DND-41 (cell line): ENCODE measurements at regions not wholly inside any gene's neighbourhood (a gene's known extent, or its start where the extent isn't known, plus 50 kb on each side); places are given as distances from the start of the nearest gene placed in this dataset.

Experiments
- CTCF ChIP-seq: IDR thresholded peaks from 2 replicates; pipeline ENCODE4 v1.5.1; 2012; ENCODE audit warnings: borderline replicate concordance, low read length, moderate library complexity, mild to moderate bottlenecking; ENCODE audit not compliant: poor library complexity, severe bottlenecking; ENCODE audit errors: extremely low read depth
- EZH2 ChIP-seq: IDR thresholded peaks from 3 replicates; pipeline ENCODE4 v1.6.1; 2012; ENCODE audit warnings: borderline replicate concordance, low read depth, mild to moderate bottlenecking, moderate library complexity, low read length, inconsistent platforms; ENCODE audit not compliant: severe bottlenecking

- TF ChIP-seq CTCF (no peak), EZH2 (no peak)
These were observed 300.9 kb downstream of the CBLN4 start for GRCh38 chr20:55704458-55704857.
